Activated CD4-positive, alpha-beta memory T cell treated with anti-CD3 and anti-CD28 coated beads for 36 hours (primary cell): ENCODE measurements at regions not wholly inside any gene's neighbourhood (a gene's known extent, or its start where the extent isn't known, plus 50 kb on each side); places are given as distances from the start of the nearest gene placed in this dataset.

ENCODE experiments used
- CTCF ChIA-PET: fragments of 350-600 bp; sonication (Branson Sonifier 250); formaldehyde crosslinking; loops from one replicate; lab custom pipeline; 2021; ENCODE audit warnings: antibody characterized with exemption, inconsistent platforms; lab: Charles Lee
- POLR2A ChIA-PET: fragments of 350-600 bp; sonication (Branson Sonifier 250); formaldehyde crosslinking; loops from one replicate; lab custom pipeline; 2021; ENCODE audit warnings: antibody characterized with exemption; lab: Charles Lee
- DNase-seq: peaks from one replicate; pipeline ENCODE4 v3.0.0-alpha.2; 2020
- H3K27ac Mint-ChIP-seq: one replicate; pipeline ENCODE4 v1.8.0; 2021; ENCODE audit warnings: mixed read lengths
- H3K27me3 Mint-ChIP-seq: one replicate; pipeline ENCODE4 v1.8.0; 2021; ENCODE audit warnings: mixed read lengths
- H3K36me3 Mint-ChIP-seq: one replicate; pipeline ENCODE4 v1.8.0; 2021; ENCODE audit warnings: mixed read lengths
- H3K4me1 Mint-ChIP-seq: one replicate; pipeline ENCODE4 v1.8.0; 2021; ENCODE audit warnings: low read depth, mixed read lengths
- H3K4me3 Mint-ChIP-seq: one replicate; pipeline ENCODE4 v1.8.0; 2021; ENCODE audit warnings: mild to moderate bottlenecking, mixed read lengths
- H3K9me3 Mint-ChIP-seq: one replicate; pipeline ENCODE4 v1.8.0; 2021; ENCODE audit warnings: mixed read lengths
- intact Hi-C: fragments of 100-400 bp; cut with micrococcal nuclease; formaldehyde crosslinking; loops from one replicate; pipeline ENCODE4 v1.15.1; 2023

DNA sequence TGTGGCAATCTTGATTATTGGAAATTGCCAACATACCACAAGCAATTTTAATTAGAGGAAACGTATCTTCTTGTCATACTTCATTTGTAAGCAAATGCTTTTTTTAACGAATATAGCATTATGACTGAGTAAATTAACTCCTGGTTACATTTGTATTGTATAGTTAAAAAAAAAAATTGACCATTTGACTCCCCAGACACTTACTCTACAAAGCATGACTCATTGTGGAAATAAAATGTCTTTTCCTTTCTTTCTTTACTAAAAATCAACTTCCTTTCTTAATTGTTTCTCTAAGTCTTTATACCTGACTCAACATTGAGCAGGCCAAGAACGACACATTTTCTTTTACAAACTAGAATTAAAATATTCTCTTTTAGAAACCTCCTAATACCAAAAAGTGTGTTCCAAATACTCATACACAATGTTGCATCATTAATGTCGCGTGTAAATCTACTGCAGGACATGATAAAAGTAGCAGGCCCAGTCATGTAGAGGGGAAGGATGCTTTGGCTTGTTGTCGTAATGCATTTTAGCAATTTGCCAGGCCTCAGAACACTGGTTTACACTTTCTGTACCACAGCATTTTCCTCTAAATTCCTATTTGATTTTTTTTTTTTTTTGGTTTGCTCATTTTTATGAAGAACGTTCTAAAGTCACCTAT lies 349.6 kb upstream of the KCNH7 start:
- Mint-ChIP-seq H3K4me1 (no peaks in the 10 kb centered on the region), H3K9me3 (no peaks in the 10 kb centered on the region), H3K36me3 (no peaks in the 10 kb centered on the region), H3K4me3 (no peak overlapping the region), H3K27me3 (no peaks in the 10 kb centered on the region), H3K27ac (no peak overlapping the region)
- no peak for DNase-seq
- ChIA-PET POLR2A (no interaction called here), CTCF (no interaction called here)
- intact Hi-C loops, result no loop called here

- Mint-ChIP-seq H3K27ac (no peak overlapping the region), H3K4me3 (no peak overlapping the region), H3K36me3 (no peaks in the 10 kb centered on the region), H3K27me3 (no peaks in the 10 kb centered on the region), H3K4me1 (no peaks in the 10 kb centered on the region), H3K9me3 (no peaks in the 10 kb centered on the region)
- CTCF ChIA-PET, result interaction anchor here (0.6 kb wide), 1 partner anchor 16 kb away, joined by 4 read pairs; no protein-coding TSS in a partner anchor
- intact Hi-C loops, result no loop called here
- no peak for DNase-seq
- POLR2A ChIA-PET, result no interaction called here
Observed at GRCh38 chr2:163187119-163187518, 348.6 kb upstream of the KCNH7 start.

GRCh38 chr2:163185160-163185559 lies 346.6 kb upstream of the KCNH7 start:
- ChIA-PET CTCF (no interaction called here), POLR2A (no interaction called here)
- DNase-seq, result no peak
- no peaks in the 10 kb centered on the region for H3K4me1 Mint-ChIP-seq
- intact Hi-C loops, result no loop called here
- H3K9me3 Mint-ChIP-seq, result no peaks in the 10 kb centered on the region
- no peaks in the 10 kb centered on the region for H3K27me3 Mint-ChIP-seq
- no peaks in the 10 kb centered on the region for H3K36me3 Mint-ChIP-seq
- H3K27ac Mint-ChIP-seq, result no peak overlapping the region
- H3K4me3 Mint-ChIP-seq, result no peak overlapping the region

DNA sequence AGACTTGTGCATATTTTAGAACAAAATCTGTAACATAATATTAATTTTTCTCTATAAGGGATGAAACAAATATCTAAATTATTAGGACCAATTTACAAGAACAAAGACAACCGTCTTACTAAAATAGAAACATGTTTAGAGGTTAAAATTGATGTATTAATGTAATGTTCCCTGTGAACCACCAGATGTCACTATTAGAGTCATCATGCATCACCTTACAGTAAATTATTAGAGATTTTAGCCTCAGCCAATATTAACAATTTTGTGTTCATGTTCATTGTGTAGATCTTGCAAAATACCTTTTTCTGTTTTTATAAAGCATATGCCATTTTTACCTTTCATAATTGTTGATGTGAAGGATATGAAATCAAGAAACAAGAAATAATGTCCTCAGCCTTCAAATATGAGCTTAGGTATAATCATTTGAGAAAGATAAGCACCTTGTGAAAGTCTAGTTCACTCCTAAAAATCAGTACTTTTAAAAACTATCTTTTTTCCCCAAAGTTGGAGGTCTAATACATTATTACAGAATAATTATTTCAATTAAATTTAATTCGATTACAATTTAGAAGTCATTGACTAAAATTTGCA lies 344.3 kb upstream of the KCNH7 start:
- H3K27ac Mint-ChIP-seq, result no peak overlapping the region
- no peak overlapping the region for H3K4me3 Mint-ChIP-seq
- POLR2A ChIA-PET, result no interaction called here
- no peak for DNase-seq
- intact Hi-C loops, result no loop called here
- no peaks in the 10 kb centered on the region for H3K9me3 Mint-ChIP-seq
- no peaks in the 10 kb centered on the region for H3K36me3 Mint-ChIP-seq
- no peaks in the 10 kb centered on the region for H3K4me1 Mint-ChIP-seq
- no peaks in the 10 kb centered on the region for H3K27me3 Mint-ChIP-seq
- CTCF ChIA-PET, result interaction anchor here (0.6 to 1.7 kb wide), 3 partner anchors 11 to 1377 kb away, joined by 3 to 4 read pairs (median 3); no protein-coding TSS in a partner anchor

DNA sequence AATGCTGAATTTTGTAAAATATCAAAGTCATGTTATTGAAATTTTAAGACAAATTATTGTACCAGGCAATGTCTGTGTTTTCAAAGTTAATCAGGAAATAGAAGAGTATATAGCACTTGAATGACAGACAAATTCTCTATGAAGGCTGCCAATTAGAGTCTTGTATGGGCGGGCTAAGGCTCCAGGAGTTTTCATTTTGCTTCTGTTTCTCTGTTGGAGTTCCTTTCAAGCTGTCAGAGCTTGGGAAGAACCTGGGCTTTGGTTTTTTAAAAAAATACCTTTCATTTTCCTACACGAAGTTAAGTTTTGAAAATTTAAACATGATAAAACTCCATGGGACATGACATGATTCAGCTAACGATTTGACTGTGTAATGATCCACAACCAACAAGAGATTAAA lies 339.0 kb upstream of the KCNH7 start:
- intact Hi-C loops, result no loop called here
- Mint-ChIP-seq H3K27ac (no peak overlapping the region), H3K27me3 (no peaks in the 10 kb centered on the region), H3K4me1 (no peaks in the 10 kb centered on the region), H3K9me3 (no peaks in the 10 kb centered on the region), H3K36me3 (no peaks in the 10 kb centered on the region), H3K4me3 (no peak overlapping the region)
- no peak for DNase-seq
- ChIA-PET CTCF (no interaction called here), POLR2A (no interaction called here)

- no peak overlapping the region for H3K27ac Mint-ChIP-seq
- H3K4me3 Mint-ChIP-seq, result no peak overlapping the region
- intact Hi-C loops, result no loop called here
- no peaks in the 10 kb centered on the region for H3K36me3 Mint-ChIP-seq
- H3K4me1 Mint-ChIP-seq, result no peaks in the 10 kb centered on the region
- no peak for DNase-seq
- ChIA-PET POLR2A (no interaction called here), CTCF (no interaction called here)
- no peaks in the 10 kb centered on the region for H3K9me3 Mint-ChIP-seq
- no peaks in the 10 kb centered on the region for H3K27me3 Mint-ChIP-seq
Observed at GRCh38 chr2:163175294-163175693, 336.7 kb upstream of the KCNH7 start.

GRCh38 chr2:163173591-163173990 lies 335.0 kb upstream of the KCNH7 start:
- Mint-ChIP-seq H3K36me3 (no peaks in the 10 kb centered on the region), H3K4me1 (no peaks in the 10 kb centered on the region)

DNA sequence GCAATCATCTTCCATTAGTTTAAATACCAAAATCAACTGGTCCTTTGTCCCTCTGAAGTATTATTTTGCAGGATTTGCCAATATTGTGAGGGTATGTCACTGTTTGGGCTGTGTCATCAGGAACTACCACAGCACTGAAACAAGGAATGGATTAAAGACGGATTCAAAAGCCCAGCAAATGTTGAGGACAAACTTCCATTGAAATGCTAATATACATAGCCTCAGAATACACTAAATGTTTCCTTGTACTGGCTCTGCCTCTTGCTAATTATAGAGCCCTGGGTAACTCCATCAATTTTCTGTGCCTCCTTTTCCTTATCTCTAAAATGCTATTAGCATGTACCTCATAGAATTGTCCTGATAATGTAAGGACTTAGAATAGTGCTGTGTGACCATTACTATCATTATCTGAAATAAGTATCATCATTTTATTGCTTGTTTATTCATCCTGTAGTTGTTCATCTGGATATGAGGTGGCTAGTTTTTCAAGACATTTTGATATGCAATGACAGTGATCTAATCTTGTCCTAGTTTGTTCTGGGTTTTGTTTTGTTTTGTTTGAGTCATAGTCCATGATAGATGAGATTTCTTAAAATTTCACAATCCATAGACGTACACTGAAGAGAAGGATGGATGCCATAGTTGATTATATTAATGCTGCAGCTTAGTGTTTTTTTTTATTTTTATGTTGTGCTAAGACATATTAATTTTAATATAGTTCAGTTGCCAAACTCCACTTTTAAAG lies 333.4 kb upstream of the KCNH7 start:
- intact Hi-C loops, result no loop called here

More at GRCh38 chr2:163173591-163173990, 335.0 kb upstream of the KCNH7 start:
- H3K9me3 Mint-ChIP-seq, result no peaks in the 10 kb centered on the region
- no peak overlapping the region for H3K27ac Mint-ChIP-seq
- no peaks in the 10 kb centered on the region for H3K27me3 Mint-ChIP-seq
- POLR2A ChIA-PET, result no interaction called here
- H3K4me3 Mint-ChIP-seq, result no peak overlapping the region
- intact Hi-C loops, result no loop called here
- no peak for DNase-seq
- CTCF ChIA-PET, result no interaction called here

GRCh38 chr2:163157891-163158496 lies 319.4 kb upstream of the KCNH7 start:
- Mint-ChIP-seq H3K4me1 (no peaks in the 10 kb centered on the region), H3K9me3 (no peaks in the 10 kb centered on the region), H3K4me3 (no peak overlapping the region), H3K27ac (no peak overlapping the region), H3K36me3 (no peaks in the 10 kb centered on the region), H3K27me3 (no peaks in the 10 kb centered on the region)
- no peak for DNase-seq
- ChIA-PET POLR2A (no interaction called here), CTCF (interaction anchor here (1.2 kb wide), 1 partner anchor 11 kb away, joined by 3 read pairs; no protein-coding TSS in a partner anchor)
- intact Hi-C loops, result no loop called here

More for the DNA sequence above, 333.4 kb upstream of the KCNH7 start:
- Mint-ChIP-seq H3K36me3 (no peaks in the 10 kb centered on the region), H3K4me3 (no peak overlapping the region), H3K9me3 (no peaks in the 10 kb centered on the region), H3K4me1 (no peaks in the 10 kb centered on the region), H3K27me3 (no peaks in the 10 kb centered on the region), H3K27ac (no peak overlapping the region)
- ChIA-PET POLR2A (no interaction called here), CTCF (interaction anchor here (0.7 kb wide), 1 partner anchor 15 kb away, joined by 4 read pairs; no protein-coding TSS in a partner anchor)
- no peak for DNase-seq

- H3K27ac Mint-ChIP-seq, result no peak overlapping the region
- H3K27me3 Mint-ChIP-seq, result no peaks in the 10 kb centered on the region
- H3K36me3 Mint-ChIP-seq, result no peaks in the 10 kb centered on the region
- ChIA-PET POLR2A (no interaction called here), CTCF (no interaction called here)
- no peaks in the 10 kb centered on the region for H3K9me3 Mint-ChIP-seq
- H3K4me1 Mint-ChIP-seq, result no peaks in the 10 kb centered on the region
- intact Hi-C loops, result no loop called here
- no peak for DNase-seq
- no peak overlapping the region for H3K4me3 Mint-ChIP-seq
Observed at GRCh38 chr2:163157411-163157810, 318.8 kb upstream of the KCNH7 start.

- DNase-seq, result no peak
- intact Hi-C loops, result no loop called here
- Mint-ChIP-seq H3K4me1 (no peaks in the 10 kb centered on the region), H3K4me3 (no peak overlapping the region), H3K9me3 (no peaks in the 10 kb centered on the region), H3K27me3 (no peaks in the 10 kb centered on the region), H3K27ac (no peak overlapping the region), H3K36me3 (no peaks in the 10 kb centered on the region)
- CTCF ChIA-PET, result interaction anchor here (1.2 to 1.4 kb wide), 2 partner anchors 25 to 26 kb away, joined by 3 read pairs; no protein-coding TSS in a partner anchor
- POLR2A ChIA-PET, result no interaction called here
Observed at GRCh38 chr2:163155925-163156324, 317.4 kb upstream of the KCNH7 start.

DNA sequence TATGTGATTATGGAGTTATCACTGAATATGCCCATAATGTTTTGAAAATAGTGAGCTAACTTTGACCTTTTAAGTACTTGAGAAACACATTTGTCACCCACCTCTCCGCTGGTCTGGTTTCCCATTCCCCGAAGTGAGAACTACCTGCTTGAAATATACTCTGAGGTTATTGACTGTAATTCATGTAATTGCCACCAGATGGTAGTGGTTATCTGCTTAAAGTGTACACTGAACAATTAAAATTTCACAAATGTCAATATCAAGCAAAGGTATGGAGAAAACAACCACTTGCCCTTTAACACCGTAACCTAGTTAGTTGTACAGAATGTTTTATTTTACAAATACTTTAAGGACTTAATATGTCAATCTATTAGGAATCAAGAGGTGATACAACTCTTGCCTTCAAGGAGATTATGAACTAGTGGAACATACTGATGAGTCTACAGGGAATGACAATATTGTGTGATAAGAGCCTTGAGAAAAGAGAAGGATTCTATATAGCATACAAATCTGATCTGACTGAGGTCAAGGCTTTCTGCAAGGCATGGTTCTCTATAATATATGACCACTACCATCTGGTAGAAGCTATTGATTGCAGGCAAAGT lies 316.8 kb upstream of the KCNH7 start:
- no peaks in the 10 kb centered on the region for H3K36me3 Mint-ChIP-seq
- H3K9me3 Mint-ChIP-seq, result no peaks in the 10 kb centered on the region
- DNase-seq, result no peak
- H3K27ac Mint-ChIP-seq, result no peak overlapping the region
- CTCF ChIA-PET, result interaction anchor here (1.4 kb wide), 1 partner anchor 27 kb away, joined by 3 read pairs; no protein-coding TSS in a partner anchor
- no peak overlapping the region for H3K4me3 Mint-ChIP-seq
- POLR2A ChIA-PET, result no interaction called here
- H3K4me1 Mint-ChIP-seq, result no peaks in the 10 kb centered on the region
- no peaks in the 10 kb centered on the region for H3K27me3 Mint-ChIP-seq
- intact Hi-C loops, result no loop called here
